ENCODE measurements at regions not wholly inside any gene's neighbourhood (a gene's known extent, or its start where the extent isn't known, plus 50 kb on each side); places are given as distances from the start of the nearest gene placed in this dataset.

GRCh38 chr20:2219481-2220006, 76.3 kb upstream of the TGM3 start:
- Histone ChIP-seq H3K79me2 (ENCODE audit: low read depth) (no peaks in the 10 kb centered on the region), H2AFZ (no peak overlapping the region)
- POLR2A ChIA-PET (ENCODE audit: unreplicated experiment) = no interaction called here

GRCh38 chr20:2220298-2220697, 75.5 kb upstream of the TGM3 start:
- Histone ChIP-seq H3K4me1 (replicated peaks; ENCODE audit: insufficient read depth) (no peaks in the 10 kb centered on the region), H3K9me3 (ENCODE audit: insufficient read depth, low read depth) (0 out of 2 replicates have a peak, but pooled peaks cover 8% of the 10 kb centered on the region), H3K9me2 (ENCODE audit: insufficient read depth) (no peaks in the 10 kb centered on the region), H3K36me3 (ENCODE audit: low read depth) (no peaks in the 10 kb centered on the region), H2AFZ (no peak overlapping the region), H3K27me3 (ENCODE audit: insufficient read depth, low read depth) (no peaks in the 10 kb centered on the region), H4K20me1 (ENCODE audit: insufficient read depth) (no peaks in the 10 kb centered on the region), H3K4me3 (no peak overlapping the region), H3F3A (ENCODE audit: insufficient read depth, low read depth) (no peaks in the 10 kb centered on the region), H3K27ac (no peak overlapping the region), H3K4me2 (no peak overlapping the region), H3K79me2 (ENCODE audit: low read depth) (no peaks in the 10 kb centered on the region)
- BruUV-seq (replicated peaks) = no TSS peak
- ChIA-PET CTCF (no interaction called here), POLR2A (ENCODE audit: unreplicated experiment) (no interaction called here)
- DNase-seq = no peak
- TF ChIP-seq EZH2 (IDR thresholded peaks at IDR 0.05; ENCODE audit: low read depth) = no peak
- TF ChIP-seq, protein P1, sequence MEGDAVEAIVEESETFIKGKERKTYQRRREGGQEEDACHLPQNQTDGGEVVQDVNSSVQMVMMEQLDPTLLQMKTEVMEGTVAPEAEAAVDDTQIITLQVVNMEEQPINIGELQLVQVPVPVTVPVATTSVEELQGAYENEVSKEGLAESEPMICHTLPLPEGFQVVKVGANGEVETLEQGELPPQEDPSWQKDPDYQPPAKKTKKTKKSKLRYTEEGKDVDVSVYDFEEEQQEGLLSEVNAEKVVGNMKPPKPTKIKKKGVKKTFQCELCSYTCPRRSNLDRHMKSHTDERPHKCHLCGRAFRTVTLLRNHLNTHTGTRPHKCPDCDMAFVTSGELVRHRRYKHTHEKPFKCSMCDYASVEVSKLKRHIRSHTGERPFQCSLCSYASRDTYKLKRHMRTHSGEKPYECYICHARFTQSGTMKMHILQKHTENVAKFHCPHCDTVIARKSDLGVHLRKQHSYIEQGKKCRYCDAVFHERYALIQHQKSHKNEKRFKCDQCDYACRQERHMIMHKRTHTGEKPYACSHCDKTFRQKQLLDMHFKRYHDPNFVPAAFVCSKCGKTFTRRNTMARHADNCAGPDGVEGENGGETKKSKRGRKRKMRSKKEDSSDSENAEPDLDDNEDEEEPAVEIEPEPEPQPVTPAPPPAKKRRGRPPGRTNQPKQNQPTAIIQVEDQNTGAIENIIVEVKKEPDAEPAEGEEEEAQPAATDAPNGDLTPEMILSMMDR (conservative IDR thresholded peaks at IDR 0.05) = no peak
- intact Hi-C loops (cut with micrococcal nuclease; ENCODE audit: unreplicated experiment) = no loop called here

More at GRCh38 chr20:2219481-2220006, 76.3 kb upstream of the TGM3 start:
- no peaks in the 10 kb centered on the region for H3K27me3 ChIP-seq (ENCODE audit: insufficient read depth, low read depth)
- intact Hi-C loops (cut with micrococcal nuclease; ENCODE audit: unreplicated experiment) = no loop called here
- no peak overlapping the region for H3K4me2 ChIP-seq
- CTCF ChIA-PET = no interaction called here
- no peak overlapping the region for H3K27ac ChIP-seq
- no TSS peak for BruUV-seq (replicated peaks)
- TF ChIP-seq, protein P1 (conservative IDR thresholded peaks at IDR 0.05) = no peak
- no peak for TF ChIP-seq EZH2 (IDR thresholded peaks at IDR 0.05; ENCODE audit: low read depth)
- H4K20me1 ChIP-seq (ENCODE audit: insufficient read depth) = no peaks in the 10 kb centered on the region
- no peak overlapping the region for H3K4me3 ChIP-seq
- no peaks in the 10 kb centered on the region for H3K9me2 ChIP-seq (ENCODE audit: insufficient read depth)
- no peak for DNase-seq
- H3K36me3 ChIP-seq (ENCODE audit: low read depth) = no peaks in the 10 kb centered on the region
- H3K9me3 ChIP-seq (ENCODE audit: insufficient read depth, low read depth) = 0 out of 2 replicates have a peak, but pooled peaks cover 8% of the 10 kb centered on the region
- no peaks in the 10 kb centered on the region for H3K4me1 ChIP-seq (replicated peaks; ENCODE audit: insufficient read depth)
- H3F3A ChIP-seq (ENCODE audit: insufficient read depth, low read depth) = no peaks in the 10 kb centered on the region

DNA sequence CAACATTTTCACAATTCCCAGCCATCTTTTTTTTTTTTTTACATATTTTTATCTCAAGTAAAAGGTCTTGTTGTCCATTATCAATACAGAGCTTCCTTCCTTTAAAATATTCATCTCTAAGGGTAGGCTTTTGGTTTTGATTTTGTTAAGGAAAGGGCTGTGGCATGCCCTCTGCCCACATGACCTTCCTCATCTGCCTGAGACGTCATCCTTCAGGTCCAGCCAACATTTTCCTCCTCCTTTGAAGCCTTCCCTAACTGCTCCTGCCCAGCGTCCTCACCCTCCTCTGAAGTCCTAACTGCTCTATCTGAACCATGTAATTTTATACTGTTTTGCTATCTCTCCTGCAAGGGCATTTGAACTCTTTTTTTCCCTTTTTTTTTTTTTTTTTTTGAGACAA, 73.9 kb upstream of the TGM3 start:
- no peak overlapping the region for H3K27ac ChIP-seq
- TF ChIP-seq, protein P1 (conservative IDR thresholded peaks at IDR 0.05) = no peak
- no peak for TF ChIP-seq EZH2 (IDR thresholded peaks at IDR 0.05; ENCODE audit: low read depth)
- H3K4me2 ChIP-seq = no peak overlapping the region
- H3F3A ChIP-seq (ENCODE audit: insufficient read depth, low read depth) = no peaks in the 10 kb centered on the region
- no peaks in the 10 kb centered on the region for H4K20me1 ChIP-seq (ENCODE audit: insufficient read depth)
- H3K4me3 ChIP-seq = no peak overlapping the region
- no TSS peak for BruUV-seq (replicated peaks)
- no peaks in the 10 kb centered on the region for H3K27me3 ChIP-seq (ENCODE audit: insufficient read depth, low read depth)
- CTCF ChIA-PET = no interaction called here
- POLR2A ChIA-PET (ENCODE audit: unreplicated experiment) = interaction anchor here (0.6 kb wide), 1 partner anchor 453 kb away, joined by 4 read pairs; no protein-coding TSS in a partner anchor
- H3K79me2 ChIP-seq (ENCODE audit: low read depth) = no peaks in the 10 kb centered on the region
- 0 out of 2 replicates have a peak, but pooled peaks cover 8% of the 10 kb centered on the region for H3K9me3 ChIP-seq (ENCODE audit: insufficient read depth, low read depth)
- H3K36me3 ChIP-seq (ENCODE audit: low read depth) = no peaks in the 10 kb centered on the region
- no peak for DNase-seq
- H3K9me2 ChIP-seq (ENCODE audit: insufficient read depth) = no peaks in the 10 kb centered on the region
- no peaks in the 10 kb centered on the region for H3K4me1 ChIP-seq (replicated peaks; ENCODE audit: insufficient read depth)
- no peak overlapping the region for H2AFZ ChIP-seq
- intact Hi-C loops (cut with micrococcal nuclease; ENCODE audit: unreplicated experiment) = no loop called here

Data from PC-9 (cell line).